ENCODE measurements at regions not wholly inside any gene's neighbourhood (a gene's known extent, or its start where the extent isn't known, plus 50 kb on each side); places are given as distances from the start of the nearest gene placed in this dataset.
"Not testable (repeated sequence)": the region's sequence is repeated elsewhere in the genome, so short reads cannot be mapped to it uniquely, and the experiment has no call there.

GRCh38 chr2:183519371-183520056, 395.3 kb downstream of the NUP35 start:
- DNase-seq, result no peak
- intact Hi-C loops (cut with DNase I), result no loop called here

- DNase-seq, result no peak
- intact Hi-C loops (cut with DNase I), result no loop called here
Observed at GRCh38 chr2:183521911-183522310, 397.7 kb downstream of the NUP35 start.

GRCh38 chr2:183522489-183523266, 398.4 kb downstream of the NUP35 start:
- no peak for DNase-seq
- intact Hi-C loops (cut with DNase I), result no loop called here

- DNase-seq, result no peak
- intact Hi-C loops (cut with DNase I), result no loop called here
Observed at GRCh38 chr2:183530333-183530901, 406.2 kb downstream of the NUP35 start.

- no peak for DNase-seq
- intact Hi-C loops (cut with DNase I), result no loop called here
Observed at GRCh38 chr2:183532514-183532913, 408.3 kb downstream of the NUP35 start.

- DNase-seq, result no peak
- intact Hi-C loops (cut with DNase I), result no loop called here
Observed at GRCh38 chr2:183533021-183533420, 408.8 kb downstream of the NUP35 start.

GRCh38 chr2:183536290-183536689, 412.0 kb downstream of the NUP35 start:
- DNase-seq, result no peak
- intact Hi-C loops (cut with DNase I), result no loop called here

- DNase-seq, result no peak
- intact Hi-C loops (cut with DNase I), result no loop called here
Observed at GRCh38 chr2:183536714-183537113, 412.5 kb downstream of the NUP35 start.

- intact Hi-C loops (cut with DNase I), result no loop called here
- peak in 1 of 10 donors; percentile 25 for DNase-seq
Observed at GRCh38 chr2:183541766-183542165, 417.5 kb downstream of the NUP35 start.

- intact Hi-C loops (cut with DNase I), result no loop called here
- no peak for DNase-seq
Observed at GRCh38 chr2:183542606-183543005, 418.4 kb downstream of the NUP35 start.

GRCh38 chr2:183543222-183543621, 419.0 kb downstream of the NUP35 start:
- intact Hi-C loops (cut with DNase I), result no loop called here
- peak in 1 of 10 donors; percentile 25 for DNase-seq

- intact Hi-C loops (cut with DNase I), result no loop called here
- peak in 1 of 10 donors; percentile 27 for DNase-seq
Observed at GRCh38 chr2:183543731-183544130, 419.5 kb downstream of the NUP35 start.

GRCh38 chr2:183546560-183547350, 422.5 kb downstream of the NUP35 start:
- peak in 2 of 10 donors; percentile 44 to 72 for DNase-seq
- intact Hi-C loops (cut with DNase I), result not testable (repeated sequence)

GRCh38 chr2:183552716-183553115, 428.5 kb downstream of the NUP35 start:
- DNase-seq, result no peak
- intact Hi-C loops (cut with DNase I), result no loop called here

GRCh38 chr2:183564726-183565125, 440.5 kb downstream of the NUP35 start:
- intact Hi-C loops (cut with DNase I), result no loop called here
- no peak for DNase-seq

GRCh38 chr2:183575481-183575880, 451.2 kb downstream of the NUP35 start:
- DNase-seq, result no peak
- intact Hi-C loops (cut with DNase I), result no loop called here

GRCh38 chr2:183579686-183580085, 455.4 kb downstream of the NUP35 start:
- DNase-seq, result no peak
- intact Hi-C loops (cut with DNase I), result no loop called here

- no peak for DNase-seq
- intact Hi-C loops (cut with DNase I), result no loop called here
Observed at GRCh38 chr2:183592271-183592670, 468.0 kb downstream of the NUP35 start.

GRCh38 chr2:183594150-183594549, 469.9 kb downstream of the NUP35 start:
- intact Hi-C loops (cut with DNase I), result no loop called here

GRCh38 chr2:183597841-183598240, 473.6 kb downstream of the NUP35 start:
- no peak for DNase-seq
- intact Hi-C loops (cut with DNase I), result no loop called here

More at GRCh38 chr2:183594150-183594549, 469.9 kb downstream of the NUP35 start:
- DNase-seq, result no peak

- intact Hi-C loops (cut with DNase I), result no loop called here
Observed at GRCh38 chr2:183604065-183604464, 479.8 kb downstream of the NUP35 start.

More at GRCh38 chr2:183604065-183604464, 479.8 kb downstream of the NUP35 start:
- DNase-seq, result no peak
